IMR-90 (cell line): ENCODE measurements at regions not wholly inside any gene's neighbourhood (a gene's known extent, or its start where the extent isn't known, plus 50 kb on each side); places are given as distances from the start of the nearest gene placed in this dataset.

Source experiments
- ATAC-seq: fragments of 200-7000 bp; cut with Tn5 transposase; 2 replicates; pipeline ENCODE4 v1.9.1; 2020; ENCODE audit warnings: low read depth, mild to moderate bottlenecking, moderate library complexity
- BruUV-seq: library from RNA; stranded (reverse); fragments of 400-500 nt; replicated peaks from 2 replicates; lab custom pipeline; 2021; lab: Mats Ljungman, UMichigan
- CTCF ChIA-PET: fragments of 300-600 bp; formaldehyde crosslinking; extraction: SDS; loops from one replicate; lab custom pipeline; 2021; ENCODE audit warnings: antibody characterized with exemption; lab: Yijun Ruan, JAX
- POLR2A ChIA-PET: fragments of 300-600 bp; sonication (Branson Sonifier 250); formaldehyde crosslinking; loops from one replicate; lab custom pipeline; 2022; ENCODE audit warnings: antibody characterized with exemption; ENCODE audit not compliant: unreplicated experiment; lab: Charles Lee
- DNase-seq: peaks from one replicate; pipeline ENCODE4 v3.0.0; 2013
- H2AFZ ChIP-seq: replicated peaks from 2 replicates; pipeline ENCODE3; 2013; ENCODE audit warnings: low read length, mild to moderate bottlenecking; ENCODE audit not compliant: poor library complexity
- H2AK5ac ChIP-seq: 2 replicates; pipeline ENCODE4 v1.6.1; 2013; ENCODE audit warnings: low read depth, low read length, inconsistent platforms
- H2AK9ac ChIP-seq: replicated peaks from 2 replicates; pipeline ENCODE3; 2013; ENCODE audit warnings: mild to moderate bottlenecking, low read depth, low read length, moderate library complexity; ENCODE audit not compliant: poor library complexity
- H2BK120ac ChIP-seq: 2 replicates; pipeline ENCODE4 v1.6.1; 2013; ENCODE audit warnings: low read depth, low read length, inconsistent platforms
- H2BK15ac ChIP-seq: 3 replicates; pipeline ENCODE4 v1.6.1; 2013; ENCODE audit warnings: low read depth, low read length, inconsistent platforms
- H2BK20ac ChIP-seq: 2 replicates; pipeline ENCODE4 v1.6.1; 2013; ENCODE audit warnings: low read depth, mild to moderate bottlenecking, inconsistent platforms, low read length, moderate library complexity
- H2BK5ac ChIP-seq: 2 replicates; pipeline ENCODE4 v1.6.1; 2013; ENCODE audit warnings: mild to moderate bottlenecking, low read depth, low read length, inconsistent platforms; ENCODE audit not compliant: poor library complexity, severe bottlenecking
- H3K14ac ChIP-seq: replicated peaks from 2 replicates; pipeline ENCODE4 v1.6.1; 2013; ENCODE audit warnings: low read depth, low read length, inconsistent platforms
- H3K18ac ChIP-seq: 2 replicates; pipeline ENCODE4 v1.6.1; 2013; ENCODE audit warnings: low read depth, low read length, control low read depth
- H3K23ac ChIP-seq: 2 replicates; pipeline ENCODE4 v1.6.1; 2013; ENCODE audit warnings: low read depth, low read length, inconsistent platforms
- H3K27ac ChIP-seq: 2 replicates; pipeline ENCODE4 v1.5.1; 2013; ENCODE audit warnings: mild to moderate bottlenecking, control low read depth, low read length; ENCODE audit not compliant: insufficient read depth
- H3K27me3 ChIP-seq: 2 replicates; pipeline ENCODE4 v1.6.1; 2013; ENCODE audit warnings: low read length; ENCODE audit not compliant: control insufficient read depth, insufficient read depth
- H3K36me3 ChIP-seq: 2 replicates; pipeline ENCODE4 v1.6.1; 2013; ENCODE audit warnings: low read length, mixed read lengths; ENCODE audit not compliant: control insufficient read depth, insufficient read depth
- H3K4ac ChIP-seq: 2 replicates; pipeline ENCODE4 v1.6.1; 2013; ENCODE audit warnings: low read depth, low read length, inconsistent platforms
- H3K4me1 ChIP-seq: 2 replicates; pipeline ENCODE4 v1.6.1; 2013; ENCODE audit warnings: low read length, mixed read lengths; ENCODE audit not compliant: control insufficient read depth, insufficient read depth
- H3K4me2 ChIP-seq: 2 replicates; pipeline ENCODE4 v1.6.1; 2013; ENCODE audit warnings: low read depth, mild to moderate bottlenecking, control low read depth, low read length, moderate library complexity
- H3K4me3 ChIP-seq: 2 replicates; pipeline ENCODE4 v1.5.1; 2013; ENCODE audit warnings: low read depth, mild to moderate bottlenecking, control low read depth, low read length, moderate library complexity; ENCODE audit not compliant: insufficient read depth
- H3K56ac ChIP-seq: 2 replicates; pipeline ENCODE4 v1.6.1; 2013; ENCODE audit warnings: low read length, inconsistent platforms; ENCODE audit not compliant: insufficient read depth; ENCODE audit errors: extremely low read depth
- H3K79me1 ChIP-seq, 2 experiments: 2 replicates each; pipeline ENCODE4 v1.6.1; 2013; ENCODE audit warnings: low read length in 2 of 2, inconsistent platforms in 1 of 2, low read depth in 1 of 2
- H3K9ac ChIP-seq: 2 replicates; pipeline ENCODE4 v1.6.1; 2013; ENCODE audit warnings: low read depth, low read length, control low read depth
- H3K9me1 ChIP-seq: 2 replicates; pipeline ENCODE4 v1.6.1; 2013; ENCODE audit warnings: low read length, inconsistent platforms; ENCODE audit not compliant: insufficient read depth
- H3K9me3 ChIP-seq: 2 replicates; pipeline ENCODE4 v1.6.1; 2013; ENCODE audit warnings: low read length; ENCODE audit not compliant: control insufficient read depth, insufficient read depth
- H4K20me1 ChIP-seq: 2 replicates; pipeline ENCODE4 v1.6.1; 2013; ENCODE audit warnings: low read length, inconsistent platforms; ENCODE audit not compliant: insufficient read depth
- H4K5ac ChIP-seq: 2 replicates; pipeline ENCODE4 v1.6.1; 2013; ENCODE audit warnings: mild to moderate bottlenecking, low read depth, low read length, control low read depth
- H4K8ac ChIP-seq, 2 experiments: 2 replicates each; pipeline ENCODE4 v1.6.1; 2013; ENCODE audit warnings: low read depth in 2 of 2, low read length in 2 of 2, control low read depth in 1 of 2, inconsistent platforms in 1 of 2
- H4K91ac ChIP-seq: 2 replicates; pipeline ENCODE4 v1.6.1; 2013; ENCODE audit warnings: low read depth, low read length, inconsistent platforms; ENCODE audit not compliant: insufficient read depth
- BHLHE40 ChIP-seq: fragments of 150-350 bp; IDR thresholded peaks from 2 replicates; pipeline ENCODE4 v1.6.1; 2016; ENCODE audit warnings: mild to moderate bottlenecking, low read depth, low read length
- CEBPB ChIP-seq: IDR thresholded peaks from 2 replicates; pipeline ENCODE4 v1.6.1; 2012; ENCODE audit warnings: low read depth, low read length, improper control_type of control experiment
- CHD1 ChIP-seq: IDR thresholded peaks from 2 replicates; pipeline ENCODE4 v1.6.1; 2012; ENCODE audit warnings: low read depth, low read length, improper control_type of control experiment
- FOS ChIP-seq: fragments of 150-350 bp; IDR thresholded peaks from 2 replicates; pipeline ENCODE4 v1.6.1; 2016; ENCODE audit warnings: low read depth, low read length
- MAFK ChIP-seq: IDR thresholded peaks from 2 replicates; pipeline ENCODE4 v1.6.1; 2012; ENCODE audit warnings: low read depth, low read length, improper control_type of control experiment
- MAZ ChIP-seq: IDR thresholded peaks from 2 replicates; pipeline ENCODE4 v1.6.1; 2012; ENCODE audit warnings: low read depth, mild to moderate bottlenecking, low read length, improper control_type of control experiment, moderate library complexity, borderline replicate concordance
- MXI1 ChIP-seq: IDR thresholded peaks from 2 replicates; pipeline ENCODE4 v1.6.1; 2012; ENCODE audit warnings: low read depth, mild to moderate bottlenecking, low read length, moderate library complexity, borderline replicate concordance
- NFE2L2 ChIP-seq: fragments of 150-350 bp; IDR thresholded peaks from 2 replicates; pipeline ENCODE4 v1.6.1; 2016; ENCODE audit warnings: low read depth, mild to moderate bottlenecking, low read length
- POLR2A ChIP-seq: IDR thresholded peaks from 2 replicates; pipeline ENCODE4 v1.6.1; 2012; ENCODE audit warnings: mild to moderate bottlenecking, low read depth, low read length
- RAD21 ChIP-seq: IDR thresholded peaks from 2 replicates; pipeline ENCODE4 v1.6.1; 2012; ENCODE audit warnings: low read length, improper control_type of control experiment
- RCOR1 ChIP-seq: IDR thresholded peaks from 2 replicates; pipeline ENCODE4 v1.6.1; 2012; ENCODE audit warnings: mild to moderate bottlenecking, low read length, improper control_type of control experiment; ENCODE audit not compliant: insufficient replicate concordance
- RFX5 ChIP-seq: IDR thresholded peaks from 2 replicates; pipeline ENCODE4 v1.8.0; 2012; ENCODE audit warnings: low read depth, mild to moderate bottlenecking, low read length, moderate library complexity
- SMC3 ChIP-seq: fragments of 150-350 bp; IDR thresholded peaks from 2 replicates; pipeline ENCODE4 v1.6.1; 2016; ENCODE audit warnings: low read depth, mild to moderate bottlenecking, antibody characterized with exemption, low read length, moderate library complexity
- WGBS, 2 experiments: methylation state at CpG; one replicate each; pipeline versions ENCODE4 v1.1.5 to v1.1.7; 2013; ENCODE audit warnings: missing lambda C conversion rate in 2 of 2; ENCODE audit not compliant: insufficient read length in 1 of 2; ENCODE audit errors: extremely low coverage in 2 of 2; 5-methylcytosine and 5-hydroxymethylcytosine counted together
- dilution Hi-C: fragments of 300-500 bp; cut with HindIII; formaldehyde crosslinking; loops from one replicate; pipeline ENCODE4 v1.14.3; 2018; ENCODE audit warnings: low sequenced_read_pairs; ENCODE audit not compliant: unreplicated experiment
- in situ Hi-C: fragments of 300-500 bp; cut with MboI; formaldehyde crosslinking; loops from 3 replicates; pipeline ENCODE4 v1.14.3; 2019; ENCODE audit warnings: low sequenced_read_pairs, inconsistent platforms, mixed read lengths
- intact Hi-C: fragments of 100-400 bp; cut with micrococcal nuclease; formaldehyde crosslinking; loops from 2 replicates; pipeline ENCODE4 v1.10.0; 2022
- TF ChIP-seq, protein P1 (sequence below): conservative IDR thresholded peaks from 2 replicates; pipeline ENCODE4 v1.5.1; 2012; ENCODE audit warnings: mild to moderate bottlenecking, low read depth, low read length, improper control_type of control experiment
- TF ChIP-seq, protein P2 (sequence below): fragments of 150-350 bp; IDR thresholded peaks from 2 replicates; pipeline ENCODE4 v1.6.1; 2017; ENCODE audit warnings: mild to moderate bottlenecking, antibody characterized with exemption, low read length, low read depth
- TF ChIP-seq, protein P3 (sequence below): fragments of 150-350 bp; IDR thresholded peaks from 2 replicates; pipeline ENCODE4 v1.6.1; 2016; ENCODE audit warnings: low read depth, mild to moderate bottlenecking, low read length, moderate library complexity, borderline replicate concordance

DNA sequence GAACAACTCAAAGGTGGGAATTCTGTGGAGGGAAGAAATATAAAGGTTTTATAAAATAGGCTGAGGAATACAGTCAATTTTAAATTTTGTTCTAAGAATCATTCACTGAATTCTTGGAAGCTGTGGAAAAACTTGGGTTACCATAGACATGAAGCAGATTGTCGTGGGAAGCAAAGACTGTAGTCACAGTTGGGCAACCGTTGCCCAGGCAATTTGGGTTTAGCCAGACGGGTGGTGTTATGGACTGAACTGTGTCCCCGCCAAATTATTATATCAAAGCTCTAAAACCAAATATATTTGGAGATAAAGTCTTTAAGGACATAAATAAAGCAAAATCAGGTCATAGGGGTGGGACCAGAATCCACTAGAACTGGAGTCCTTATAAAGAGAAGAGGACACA lies 463.7 kb upstream of the CTNND2 start:
- POLR2A ChIA-PET, result interaction anchor here (0.5 kb wide), 1 partner anchor 20 kb away, joined by 3 read pairs; no protein-coding TSS in a partner anchor
- Histone ChIP-seq H2BK5ac (no peak overlapping the region), H2AK5ac (no peak overlapping the region), H3K14ac (no peak overlapping the region), H3K79me1 (no peaks in the 10 kb centered on the region), H4K91ac (no peak overlapping the region), H4K5ac (no peak overlapping the region), H3K4ac (no peak overlapping the region), H3K23ac (no peak overlapping the region), H3K56ac (no peak overlapping the region), H2BK120ac (no peak overlapping the region), H3K9ac (no peak overlapping the region), H3K9me3 (peaks cover 4% of the 10 kb centered on the region; the same call in 1 of the 2 replicates), H4K20me1 (no peaks in the 10 kb centered on the region), H2BK15ac (no peak overlapping the region), H2BK20ac (no peak overlapping the region), H3K27me3 (no peaks in the 10 kb centered on the region), H3K4me1 (no peaks in the 10 kb centered on the region), H3K4me3 (no peak overlapping the region), H3K4me2 (no peak overlapping the region), H3K36me3 (no peaks in the 10 kb centered on the region), H3K18ac (no peak overlapping the region), H4K8ac (no peak overlapping the region), H3K27ac (no peak overlapping the region), H2AFZ (no peak overlapping the region), H2AK9ac (no peak overlapping the region), H3K9me1 (no peaks in the 10 kb centered on the region)
- dilution Hi-C loops, result no loop called here
- WGBS, 2 experiments, result no CpG with 5 or more reads among the region's 4 CpGs
- intact Hi-C loops, result no loop called here
- DNase-seq (no peak), ATAC-seq (no peak)
- CTCF ChIA-PET, result no interaction called here
- TF ChIP-seq, protein P1, sequence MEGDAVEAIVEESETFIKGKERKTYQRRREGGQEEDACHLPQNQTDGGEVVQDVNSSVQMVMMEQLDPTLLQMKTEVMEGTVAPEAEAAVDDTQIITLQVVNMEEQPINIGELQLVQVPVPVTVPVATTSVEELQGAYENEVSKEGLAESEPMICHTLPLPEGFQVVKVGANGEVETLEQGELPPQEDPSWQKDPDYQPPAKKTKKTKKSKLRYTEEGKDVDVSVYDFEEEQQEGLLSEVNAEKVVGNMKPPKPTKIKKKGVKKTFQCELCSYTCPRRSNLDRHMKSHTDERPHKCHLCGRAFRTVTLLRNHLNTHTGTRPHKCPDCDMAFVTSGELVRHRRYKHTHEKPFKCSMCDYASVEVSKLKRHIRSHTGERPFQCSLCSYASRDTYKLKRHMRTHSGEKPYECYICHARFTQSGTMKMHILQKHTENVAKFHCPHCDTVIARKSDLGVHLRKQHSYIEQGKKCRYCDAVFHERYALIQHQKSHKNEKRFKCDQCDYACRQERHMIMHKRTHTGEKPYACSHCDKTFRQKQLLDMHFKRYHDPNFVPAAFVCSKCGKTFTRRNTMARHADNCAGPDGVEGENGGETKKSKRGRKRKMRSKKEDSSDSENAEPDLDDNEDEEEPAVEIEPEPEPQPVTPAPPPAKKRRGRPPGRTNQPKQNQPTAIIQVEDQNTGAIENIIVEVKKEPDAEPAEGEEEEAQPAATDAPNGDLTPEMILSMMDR, result no peak
- no peak for TF ChIP-seq RAD21
- TF ChIP-seq, protein P2, sequence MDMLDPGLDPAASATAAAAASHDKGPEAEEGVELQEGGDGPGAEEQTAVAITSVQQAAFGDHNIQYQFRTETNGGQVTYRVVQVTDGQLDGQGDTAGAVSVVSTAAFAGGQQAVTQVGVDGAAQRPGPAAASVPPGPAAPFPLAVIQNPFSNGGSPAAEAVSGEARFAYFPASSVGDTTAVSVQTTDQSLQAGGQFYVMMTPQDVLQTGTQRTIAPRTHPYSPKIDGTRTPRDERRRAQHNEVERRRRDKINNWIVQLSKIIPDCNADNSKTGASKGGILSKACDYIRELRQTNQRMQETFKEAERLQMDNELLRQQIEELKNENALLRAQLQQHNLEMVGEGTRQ, result no peak
- TF ChIP-seq MXI1, result no peak
- no peak for TF ChIP-seq MAZ
- TF ChIP-seq CEBPB, result no peak
- TF ChIP-seq, protein P3, sequence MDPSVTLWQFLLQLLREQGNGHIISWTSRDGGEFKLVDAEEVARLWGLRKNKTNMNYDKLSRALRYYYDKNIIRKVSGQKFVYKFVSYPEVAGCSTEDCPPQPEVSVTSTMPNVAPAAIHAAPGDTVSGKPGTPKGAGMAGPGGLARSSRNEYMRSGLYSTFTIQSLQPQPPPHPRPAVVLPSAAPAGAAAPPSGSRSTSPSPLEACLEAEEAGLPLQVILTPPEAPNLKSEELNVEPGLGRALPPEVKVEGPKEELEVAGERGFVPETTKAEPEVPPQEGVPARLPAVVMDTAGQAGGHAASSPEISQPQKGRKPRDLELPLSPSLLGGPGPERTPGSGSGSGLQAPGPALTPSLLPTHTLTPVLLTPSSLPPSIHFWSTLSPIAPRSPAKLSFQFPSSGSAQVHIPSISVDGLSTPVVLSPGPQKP, result no peak
- TF ChIP-seq NFE2L2, result no peak
- no peak for TF ChIP-seq POLR2A
- TF ChIP-seq CHD1, result no peak
- no peak for TF ChIP-seq RCOR1
- no peak for TF ChIP-seq RFX5
- TF ChIP-seq BHLHE40, result no peak
- no peak for TF ChIP-seq SMC3
- TF ChIP-seq MAFK, result no peak
- TF ChIP-seq FOS, result no peak
- in situ Hi-C loops, result no loop called here
- BruUV-seq, result no TSS peak
